Stimulated activated CD4-positive, alpha-beta T cell treated with anti-CD3 and anti-CD28 coated beads, TNF-alpha, amount 100 ng/mL, for 24 hours (primary cell): ENCODE measurements at regions not wholly inside any gene's neighbourhood (a gene's known extent, or its start where the extent isn't known, plus 50 kb on each side); places are given as distances from the start of the nearest gene placed in this dataset.
A peak's percentile ranks its signal among the peaks of the same experiment; 100 is the strongest.
"Not testable (repeated sequence)": the region's sequence is repeated elsewhere in the genome, so short reads cannot be mapped to it uniquely, and the experiment has no call there.

Experiments used
- DNase-seq, 3 experiments: peaks; one replicate each; pipeline ENCODE4 v3.0.0-alpha.2; 2020; ENCODE audit warnings: low read depth in 3 of 3

DNA sequence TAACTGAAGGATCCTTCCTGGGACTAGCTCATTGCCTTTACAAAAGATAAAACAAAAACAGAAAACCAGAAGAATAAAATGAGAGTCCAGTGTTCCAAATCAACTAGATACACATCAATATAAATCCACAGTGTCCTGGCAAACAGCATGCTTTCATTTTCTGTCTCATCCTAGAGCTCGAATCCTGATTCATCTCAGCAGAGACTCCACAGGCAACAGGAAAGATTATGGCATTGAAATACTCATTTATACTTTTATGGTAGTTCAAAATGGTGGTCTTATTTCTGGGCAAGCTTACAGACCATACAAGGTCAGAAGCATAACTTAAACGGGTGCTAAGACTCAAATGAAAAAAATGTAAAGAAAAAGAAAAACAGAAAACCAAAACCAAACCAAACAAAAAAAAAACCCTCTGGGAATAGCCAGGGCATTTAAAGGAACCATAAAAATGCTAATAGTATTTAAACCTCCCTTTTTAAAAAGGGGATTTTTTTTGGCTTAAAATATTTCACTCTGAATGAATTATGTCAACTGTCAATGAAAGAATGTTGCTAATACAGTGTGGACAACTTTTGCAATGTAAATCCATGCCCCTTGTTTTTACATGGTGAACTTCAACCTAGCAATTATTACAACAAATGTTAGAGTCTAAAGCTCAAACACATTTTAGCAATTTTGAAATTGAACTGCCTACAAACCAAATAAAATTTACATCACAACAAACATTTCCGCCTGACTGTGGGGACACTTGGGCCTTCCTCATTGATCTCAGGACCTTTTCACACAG lies 57.9 kb downstream of the GPR101 start:
- DNase-seq = no peak

DNA sequence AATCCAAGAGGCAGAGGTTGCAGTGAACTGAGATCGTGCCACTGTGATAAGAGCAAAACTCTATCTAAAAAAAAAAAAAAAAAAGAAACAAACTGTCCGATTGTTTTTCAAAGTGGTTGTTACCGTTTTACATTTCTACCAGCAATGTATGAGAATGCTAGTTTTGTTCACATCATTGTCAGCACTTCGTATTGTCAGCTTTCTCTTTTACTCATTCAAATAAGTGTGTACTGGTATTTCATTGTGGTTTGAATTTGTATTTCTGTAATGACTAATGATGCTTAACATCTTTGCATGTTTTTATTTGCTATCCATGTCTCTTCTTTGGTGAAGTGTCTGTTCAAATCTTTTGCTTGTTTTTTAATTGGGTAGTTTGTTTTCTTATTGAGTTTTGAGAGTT lies 65.8 kb downstream of the GPR101 start:
- no peak for DNase-seq

DNA sequence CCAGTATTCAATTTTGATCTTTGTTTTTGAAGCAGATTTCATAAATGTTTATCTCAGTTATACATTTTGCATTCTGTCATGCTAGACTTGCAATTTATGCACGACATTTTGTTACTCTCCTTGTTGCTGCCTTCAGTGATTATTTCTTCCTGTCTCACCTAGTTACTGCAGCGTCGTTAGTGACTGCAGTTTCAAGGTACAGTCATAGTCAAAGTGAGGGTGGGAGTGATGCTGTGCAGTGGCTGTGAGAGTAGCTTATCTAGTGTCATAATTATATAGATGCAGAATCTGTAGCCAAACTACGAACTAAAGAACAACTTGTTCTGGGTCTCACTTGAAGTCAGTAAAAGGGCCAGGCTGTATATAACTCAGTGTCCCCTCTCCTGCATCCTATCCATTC lies 69.8 kb downstream of the GPR101 start:
- no peak for DNase-seq

DNA sequence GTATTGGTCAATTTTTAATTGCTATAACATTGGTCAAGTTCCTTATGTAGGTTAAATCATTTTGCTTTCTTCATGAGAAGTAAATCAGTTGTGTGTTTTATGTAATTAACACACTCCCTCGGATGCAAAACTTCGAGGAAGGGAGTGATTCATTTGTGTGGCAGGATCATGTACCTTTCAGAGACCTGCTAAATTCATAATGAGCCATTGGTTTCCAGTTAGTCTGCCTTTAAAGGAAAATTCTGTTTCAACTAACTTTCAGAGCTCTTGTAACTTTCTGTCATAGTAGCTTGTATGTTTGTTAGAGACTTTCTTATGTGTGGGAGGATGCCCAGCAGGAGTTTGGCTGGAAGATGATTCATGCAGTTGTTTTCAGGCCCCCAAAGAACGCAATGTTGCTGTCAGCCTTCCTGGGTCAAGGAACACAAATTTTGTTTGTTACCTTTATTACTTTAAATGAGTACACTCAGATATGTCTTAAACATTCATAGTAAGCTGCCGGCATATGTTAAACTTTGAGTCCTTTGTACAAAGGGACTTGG lies 72.1 kb downstream of the GPR101 start:
- DNase-seq = no peak

DNA sequence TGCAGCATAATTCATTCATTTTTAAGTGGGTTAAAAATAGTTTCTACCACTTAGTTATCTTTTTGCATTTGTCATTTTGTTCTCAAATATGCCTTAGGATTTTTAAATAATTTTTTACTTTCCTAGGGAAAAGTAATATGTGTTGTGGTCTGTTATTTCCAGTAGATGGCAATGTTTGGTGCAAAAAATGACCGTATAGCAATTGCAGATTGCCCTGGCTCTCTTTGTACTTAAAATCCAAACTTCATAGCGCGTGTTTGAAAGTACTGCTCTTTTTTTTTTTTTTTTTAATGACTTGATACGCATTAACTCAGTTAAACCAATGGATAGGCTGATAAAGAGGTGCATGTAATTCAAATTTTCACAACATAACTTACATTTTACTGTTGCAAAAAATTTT lies 74.4 kb upstream of the RBMX start:
- DNase-seq = no peak

DNA sequence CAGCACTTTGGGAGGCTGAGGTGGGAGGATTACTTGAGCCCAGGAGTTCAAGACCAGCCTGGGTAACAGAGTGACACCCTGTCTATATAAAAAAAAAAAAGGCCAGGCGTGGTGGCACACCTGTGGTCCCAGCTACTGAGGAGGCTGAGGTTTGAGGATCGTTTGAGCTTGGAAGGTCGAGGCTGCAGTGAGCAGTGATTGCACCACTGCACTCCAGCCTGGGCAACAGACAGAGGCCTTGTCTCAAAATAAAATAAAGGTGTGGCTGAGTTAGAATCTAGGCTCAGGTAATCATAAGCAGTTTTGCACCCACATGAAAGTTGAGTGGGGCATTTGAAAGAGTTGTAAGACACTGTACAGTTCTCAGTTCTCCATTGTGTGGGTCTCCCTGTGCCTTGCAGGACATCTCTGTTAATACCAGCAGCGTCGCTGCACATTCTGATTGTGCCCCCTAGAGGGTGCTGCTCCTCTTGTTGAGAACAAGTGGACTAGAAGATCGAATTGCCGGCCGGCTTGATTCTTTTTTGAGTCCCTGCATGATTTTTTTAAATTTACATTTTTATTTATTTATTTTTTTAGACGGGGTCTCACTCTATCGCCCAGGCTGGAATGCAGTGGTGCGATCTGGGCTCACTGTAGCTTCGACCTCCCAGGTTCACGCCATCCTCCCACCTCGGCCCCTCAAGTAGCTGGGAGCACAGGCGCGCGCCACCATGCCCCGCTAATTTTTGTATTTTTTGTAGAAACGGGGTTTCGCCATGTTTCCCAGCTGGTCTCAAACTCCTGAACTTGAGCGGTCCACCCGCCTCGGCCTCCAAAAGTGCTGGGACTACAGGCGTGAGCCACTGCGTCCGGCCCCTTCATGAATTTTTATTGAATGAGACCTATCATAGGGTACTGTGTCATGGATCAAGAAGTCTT lies 73.6 kb upstream of the RBMX start:
- DNase-seq = peak; percentile 21 to 54 (median 39)

DNA sequence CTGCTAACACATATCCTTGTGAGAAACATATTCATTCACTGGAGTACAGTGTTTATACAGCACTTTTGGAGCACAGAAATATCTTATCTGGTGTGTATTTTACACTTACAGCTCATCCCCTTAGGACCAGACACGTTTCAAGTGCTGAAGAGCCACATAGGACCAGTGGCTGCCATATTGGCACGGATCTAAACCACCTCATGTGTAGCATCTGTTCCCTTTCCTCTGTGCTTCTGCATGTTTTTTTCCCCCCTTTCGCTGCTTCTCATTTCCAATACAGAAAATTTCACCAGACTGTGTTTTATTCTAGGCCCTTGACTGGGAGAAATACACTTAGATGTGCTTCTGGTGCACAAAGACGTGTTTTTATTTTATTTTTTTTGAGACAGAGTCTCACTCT lies 69.7 kb upstream of the RBMX start:
- DNase-seq = no peak

DNA sequence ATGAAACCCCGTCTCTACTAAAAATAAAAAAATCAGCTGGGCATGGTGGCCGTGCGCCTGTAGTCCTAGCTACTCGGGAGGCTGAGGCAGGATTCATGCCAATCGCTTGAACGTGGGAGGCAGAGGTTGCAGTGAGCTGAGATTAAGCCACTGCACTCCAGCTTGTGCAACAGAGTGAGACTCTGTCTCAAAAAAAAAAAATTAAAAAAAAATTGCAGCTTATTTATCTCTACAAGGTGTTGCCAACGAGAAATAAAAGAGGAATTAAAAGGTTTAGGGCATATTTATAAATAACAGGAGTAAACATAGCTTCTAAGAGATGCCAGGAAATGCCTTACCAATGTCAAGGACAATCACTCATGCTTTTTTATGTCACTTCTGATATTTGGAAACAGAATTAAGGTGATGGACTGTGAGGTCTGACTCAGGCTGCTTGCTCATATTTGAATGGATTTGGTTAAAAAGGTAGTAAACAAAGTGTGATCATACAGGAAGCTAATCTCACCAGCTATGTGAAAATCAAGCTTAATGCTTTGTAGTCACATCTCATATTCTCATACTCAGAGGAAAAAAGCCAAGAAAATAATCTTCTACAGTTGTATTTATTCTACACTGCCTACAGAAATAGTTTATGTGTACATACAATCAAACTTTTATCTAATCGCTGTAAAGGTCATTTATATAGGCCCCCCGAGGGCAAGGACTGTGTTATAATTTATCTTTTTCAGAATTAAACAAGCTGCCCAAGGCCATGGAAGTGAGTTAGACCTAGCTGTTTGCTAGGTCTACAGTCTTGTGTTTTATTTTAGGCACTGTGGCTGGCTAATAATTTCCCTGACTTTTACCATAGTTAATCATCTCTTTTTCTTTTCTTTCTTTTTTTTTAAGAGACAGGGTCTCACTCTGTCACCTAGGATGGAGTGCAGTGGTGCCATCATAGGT lies 61.1 kb upstream of the RBMX start:
- DNase-seq = no peak

DNA sequence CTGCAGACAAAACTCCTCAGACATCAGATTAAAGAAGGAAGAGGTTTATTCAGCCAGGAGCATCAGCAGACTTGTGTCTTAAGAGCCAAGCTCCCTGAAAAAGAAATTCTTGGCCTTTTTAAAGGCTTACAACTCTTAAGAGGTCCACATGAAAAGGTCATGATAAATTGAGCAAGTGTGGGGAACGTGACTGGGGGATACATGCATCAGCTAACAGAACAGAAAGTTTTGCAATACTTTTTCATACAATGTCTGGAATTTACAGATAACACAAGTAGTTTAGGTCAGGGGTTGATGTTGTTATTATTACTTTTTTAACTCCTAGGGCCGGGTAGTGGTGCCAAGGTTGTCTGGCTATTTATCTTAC lies 55.6 kb upstream of the RBMX start:
- DNase-seq = no peak

DNA sequence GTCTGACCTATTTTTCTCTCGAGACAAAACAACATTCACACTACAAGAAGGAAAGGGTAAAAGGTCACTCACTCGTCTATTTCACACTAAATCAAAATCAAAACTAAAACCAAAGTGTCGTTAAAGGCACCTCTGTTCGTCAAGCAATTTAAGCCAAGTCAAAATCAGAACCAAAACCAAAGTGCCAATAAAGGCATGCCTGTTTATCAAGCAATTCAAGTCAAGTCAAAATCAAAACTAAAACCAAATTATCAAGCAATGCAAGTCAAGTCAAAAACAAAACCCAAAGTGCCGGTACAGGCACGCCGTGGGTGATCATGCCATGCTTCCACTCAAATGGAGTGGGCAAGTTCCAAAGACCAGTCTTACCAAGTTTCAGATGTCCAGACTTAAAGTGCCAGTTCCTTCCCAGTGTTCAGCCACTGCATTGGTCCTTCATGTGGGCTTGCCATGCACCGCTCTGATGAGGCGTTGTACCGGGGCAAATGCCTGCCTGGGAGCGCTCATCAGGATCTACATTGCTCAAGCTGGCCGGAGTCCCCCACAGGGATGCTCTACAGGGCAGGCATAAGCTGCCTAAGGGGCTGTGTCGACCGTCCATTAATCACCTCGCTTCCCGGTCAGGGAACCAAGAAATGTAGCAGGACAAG lies 55.1 kb upstream of the RBMX start:
- peak in 1 of 3 experiments; percentile 6 for DNase-seq

DNA sequence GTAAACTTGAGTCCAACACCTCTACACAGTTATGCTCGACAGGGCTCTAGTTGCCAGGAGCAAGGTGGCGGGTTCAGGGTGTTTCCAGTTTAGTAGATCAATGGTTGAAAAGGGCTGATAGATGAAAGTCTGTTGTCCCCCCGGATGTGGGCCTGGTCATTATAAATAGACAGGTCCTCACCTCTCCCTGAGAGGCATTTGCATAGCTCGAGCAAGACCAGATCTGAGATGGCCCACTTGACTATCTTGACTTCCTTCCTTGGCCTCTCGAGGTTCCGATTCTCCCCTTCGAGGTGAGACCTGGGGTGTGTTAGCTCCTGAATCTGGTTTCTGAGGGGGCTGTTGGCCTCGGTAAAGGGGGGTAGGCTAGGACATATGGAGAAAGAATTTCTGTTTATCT lies 54.1 kb upstream of the RBMX start:
- not testable (repeated sequence) for DNase-seq

DNA sequence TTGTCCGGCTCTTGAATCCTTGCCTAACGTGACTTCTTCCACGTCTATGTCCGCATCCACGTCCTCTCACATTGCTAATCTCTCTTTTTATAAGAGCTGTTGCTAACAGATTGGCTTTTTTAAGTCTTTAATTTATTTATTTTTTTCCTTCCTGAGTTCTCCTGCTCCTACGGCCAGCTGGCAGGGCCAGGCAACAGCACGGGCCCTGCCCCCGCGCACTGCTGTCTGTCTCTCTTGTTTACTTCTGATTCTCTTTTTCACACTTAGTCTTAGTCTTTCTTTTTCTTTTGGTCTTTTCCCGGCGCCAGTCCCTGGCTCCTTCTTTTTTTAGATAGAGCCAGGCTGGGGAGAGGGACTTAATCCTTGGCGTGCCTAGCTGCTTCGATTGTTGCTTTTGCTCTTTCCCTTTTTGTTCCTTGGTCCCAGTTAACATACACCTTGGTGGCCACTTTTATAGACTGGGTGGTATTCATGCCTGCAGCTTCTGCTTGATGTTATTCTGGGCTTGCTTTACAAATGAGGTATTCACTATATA lies 53.2 kb upstream of the RBMX start:
- no peak for DNase-seq

DNA sequence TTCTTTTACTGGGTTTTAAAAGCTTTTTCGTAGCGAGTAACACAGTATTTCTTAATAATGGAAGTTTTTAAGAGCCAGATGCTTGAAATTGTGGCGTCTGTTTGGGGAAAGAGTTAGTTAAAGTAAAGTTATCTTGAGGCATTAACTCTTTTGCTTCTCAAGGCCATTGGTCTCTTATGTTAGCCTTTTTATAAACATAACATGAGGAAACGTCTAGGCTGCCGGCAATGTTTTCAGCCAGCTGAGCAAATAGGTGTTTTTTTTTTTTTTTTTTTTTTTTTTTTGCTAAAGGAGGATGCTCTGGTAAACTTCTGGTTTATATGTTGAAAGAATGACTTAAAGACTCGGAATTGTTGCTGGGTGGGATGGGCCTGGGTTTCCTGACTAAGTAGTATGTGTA lies 51.1 kb upstream of the RBMX start:
- DNase-seq = no peak
